ENCODE measurements at regions not wholly inside any gene's neighbourhood (a gene's known extent, or its start where the extent isn't known, plus 50 kb on each side); places are given as distances from the start of the nearest gene placed in this dataset.
A peak's percentile ranks its signal among the peaks of the same experiment; 100 is the strongest.
"Not testable (repeated sequence)": the region's sequence is repeated elsewhere in the genome, so short reads cannot be mapped to it uniquely, and the experiment has no call there.

GRCh38 chr5:28305891-28306290, 1267.5 kb upstream of the CDH9 start:
- Histone ChIP-seq H3K79me2 (ENCODE audit: control insufficient read depth, insufficient read depth, low read length) (no peaks in the 10 kb centered on the region), H3K27me3 (ENCODE audit: control insufficient read depth, insufficient read depth, low read length) (no peaks in the 10 kb centered on the region), H2AFZ (ENCODE audit: low read length) (no peak overlapping the region), H3K4me3 (replicated peaks in 1 of 4; ENCODE audit: control extremely low read depth in 1 of 4, insufficient read depth in 1 of 4, low read depth in 3 of 4, low read length in 4 of 4) (no peak overlapping the region), H3K9me3 (ENCODE audit: control insufficient read depth, insufficient read depth, low read depth, low read length) (no peaks in the 10 kb centered on the region), H3K36me3 (ENCODE audit: control insufficient read depth, insufficient read depth, low read length) (no peaks in the 10 kb centered on the region), H3K4me2 (ENCODE audit: extremely low read depth, insufficient read depth, low read length) (no peak overlapping the region), H3K4me1 (ENCODE audit: control insufficient read depth, extremely low read depth, insufficient read depth, low read length) (no peaks in the 10 kb centered on the region), H4K20me1 (ENCODE audit: control insufficient read depth, extremely low read depth, insufficient read depth, low read length) (no peaks in the 10 kb centered on the region), H3K9ac (ENCODE audit: insufficient read depth, low read length) (no peak overlapping the region), H3K27ac (ENCODE audit: insufficient read depth, low read length) (no peak overlapping the region)
- TF ChIP-seq, protein P1, sequence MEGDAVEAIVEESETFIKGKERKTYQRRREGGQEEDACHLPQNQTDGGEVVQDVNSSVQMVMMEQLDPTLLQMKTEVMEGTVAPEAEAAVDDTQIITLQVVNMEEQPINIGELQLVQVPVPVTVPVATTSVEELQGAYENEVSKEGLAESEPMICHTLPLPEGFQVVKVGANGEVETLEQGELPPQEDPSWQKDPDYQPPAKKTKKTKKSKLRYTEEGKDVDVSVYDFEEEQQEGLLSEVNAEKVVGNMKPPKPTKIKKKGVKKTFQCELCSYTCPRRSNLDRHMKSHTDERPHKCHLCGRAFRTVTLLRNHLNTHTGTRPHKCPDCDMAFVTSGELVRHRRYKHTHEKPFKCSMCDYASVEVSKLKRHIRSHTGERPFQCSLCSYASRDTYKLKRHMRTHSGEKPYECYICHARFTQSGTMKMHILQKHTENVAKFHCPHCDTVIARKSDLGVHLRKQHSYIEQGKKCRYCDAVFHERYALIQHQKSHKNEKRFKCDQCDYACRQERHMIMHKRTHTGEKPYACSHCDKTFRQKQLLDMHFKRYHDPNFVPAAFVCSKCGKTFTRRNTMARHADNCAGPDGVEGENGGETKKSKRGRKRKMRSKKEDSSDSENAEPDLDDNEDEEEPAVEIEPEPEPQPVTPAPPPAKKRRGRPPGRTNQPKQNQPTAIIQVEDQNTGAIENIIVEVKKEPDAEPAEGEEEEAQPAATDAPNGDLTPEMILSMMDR (conservative IDR thresholded peaks at IDR 0.05 in 1 of 2, IDR thresholded peaks at IDR 0.05 in 1 of 2; ENCODE audit: low read depth in 1 of 2, low read length in 2 of 2) = no peak
- TF ChIP-seq EZH2 (IDR thresholded peaks at IDR 0.05; ENCODE audit: low read length, missing control alignments) = no peak
- DNase-seq (ENCODE audit: low read depth in 2 of 2) = peak in 1 of 2 donors; percentile 0

GRCh38 chr5:28301712-28302111, 1263.3 kb upstream of the CDH9 start:
- no peaks in the 10 kb centered on the region for H3K9me3 ChIP-seq (ENCODE audit: control insufficient read depth, insufficient read depth, low read depth, low read length)
- TF ChIP-seq, protein P1 (conservative IDR thresholded peaks at IDR 0.05 in 1 of 2, IDR thresholded peaks at IDR 0.05 in 1 of 2; ENCODE audit: low read depth in 1 of 2, low read length in 2 of 2) = no peak
- H3K36me3 ChIP-seq (ENCODE audit: control insufficient read depth, insufficient read depth, low read length) = no peaks in the 10 kb centered on the region
- no peaks in the 10 kb centered on the region for H3K79me2 ChIP-seq (ENCODE audit: control insufficient read depth, insufficient read depth, low read length)
- H2AFZ ChIP-seq (ENCODE audit: low read length) = no peak overlapping the region
- H3K27ac ChIP-seq (ENCODE audit: insufficient read depth, low read length) = no peak overlapping the region
- no peaks in the 10 kb centered on the region for H3K27me3 ChIP-seq (ENCODE audit: control insufficient read depth, insufficient read depth, low read length)
- no peak overlapping the region for H3K9ac ChIP-seq (ENCODE audit: insufficient read depth, low read length)
- no peak overlapping the region for H3K4me3 ChIP-seq (replicated peaks in 1 of 4; ENCODE audit: control extremely low read depth in 1 of 4, insufficient read depth in 1 of 4, low read depth in 3 of 4, low read length in 4 of 4)
- H3K4me1 ChIP-seq (ENCODE audit: control insufficient read depth, extremely low read depth, insufficient read depth, low read length) = no peaks in the 10 kb centered on the region
- DNase-seq (ENCODE audit: low read depth in 2 of 2) = peak; percentile 42 to 77
- no peaks in the 10 kb centered on the region for H4K20me1 ChIP-seq (ENCODE audit: control insufficient read depth, extremely low read depth, insufficient read depth, low read length)
- no peak overlapping the region for H3K4me2 ChIP-seq (ENCODE audit: extremely low read depth, insufficient read depth, low read length)

DNA sequence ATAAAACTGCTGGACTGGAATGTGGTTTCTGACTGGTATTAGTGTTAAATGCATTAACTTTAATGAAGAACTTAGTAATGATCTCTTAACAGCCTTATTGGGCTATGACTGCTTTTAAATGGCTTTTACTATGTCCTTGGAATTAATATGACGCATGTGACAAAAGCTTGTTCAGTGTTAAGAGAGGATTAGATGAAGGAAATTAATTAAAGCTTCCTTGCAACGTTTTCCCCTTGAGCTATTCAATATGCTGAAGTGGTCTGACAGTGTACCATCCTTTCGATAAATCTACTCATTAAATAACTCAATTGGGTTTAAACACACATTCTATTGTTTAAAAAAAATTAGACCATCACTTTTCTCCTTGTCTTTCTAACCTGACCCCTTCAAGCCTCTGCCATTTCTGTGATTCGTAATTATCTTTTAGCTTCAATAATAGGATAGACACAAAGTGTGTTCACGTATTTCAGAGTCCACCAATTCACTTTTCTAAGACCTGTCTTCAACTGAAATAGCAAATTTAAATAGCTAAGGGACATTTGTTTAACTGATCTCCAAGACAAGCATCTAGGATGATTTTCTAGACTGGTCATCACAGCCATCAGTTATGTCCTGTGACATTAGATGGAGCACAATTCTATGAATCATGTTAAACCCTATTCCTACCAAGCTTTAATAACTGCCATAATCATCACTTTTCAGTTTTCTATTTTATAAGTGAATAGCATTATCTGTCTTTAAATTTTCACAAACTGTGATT, 1258.0 kb upstream of the CDH9 start:
- TF ChIP-seq EZH2 (IDR thresholded peaks at IDR 0.05; ENCODE audit: low read length, missing control alignments) = no peak
- TF ChIP-seq, protein P1 (conservative IDR thresholded peaks at IDR 0.05 in 1 of 2, IDR thresholded peaks at IDR 0.05 in 1 of 2; ENCODE audit: low read depth in 1 of 2, low read length in 2 of 2) = no peak
- no peak overlapping the region for H3K27ac ChIP-seq (ENCODE audit: insufficient read depth, low read length)

DNA sequence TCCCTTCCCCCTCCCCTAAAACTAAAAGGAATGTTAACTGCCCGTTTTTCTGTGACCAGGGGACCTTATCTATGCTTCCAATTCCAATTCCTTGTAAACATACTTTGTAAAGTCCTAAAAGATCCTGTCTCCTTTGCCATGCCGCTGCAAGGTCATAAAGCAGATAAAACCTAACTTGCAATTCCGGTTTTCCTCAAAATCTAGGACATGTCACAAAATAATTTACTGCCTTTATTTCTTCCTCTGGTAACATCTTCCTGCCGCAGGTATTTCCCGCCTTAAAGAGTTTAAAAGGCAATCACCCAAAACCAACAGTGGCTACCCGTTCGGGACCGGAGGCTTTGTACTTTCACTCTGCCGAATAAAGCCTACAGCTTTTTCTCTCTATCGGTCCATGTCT, 1248.6 kb upstream of the CDH9 start:
- not testable (repeated sequence) for H3K4me2 ChIP-seq (ENCODE audit: extremely low read depth, insufficient read depth, low read length); H3K4me1 ChIP-seq (ENCODE audit: control insufficient read depth, extremely low read depth, insufficient read depth, low read length)

More for the DNA sequence above, 1258.0 kb upstream of the CDH9 start:
- H3K9ac ChIP-seq (ENCODE audit: insufficient read depth, low read length) = no peak overlapping the region
- no peak overlapping the region for H3K4me3 ChIP-seq (replicated peaks in 1 of 4; ENCODE audit: control extremely low read depth in 1 of 4, insufficient read depth in 1 of 4, low read depth in 3 of 4, low read length in 4 of 4)
- no peak overlapping the region for H3K4me2 ChIP-seq (ENCODE audit: extremely low read depth, insufficient read depth, low read length)
- no peak for DNase-seq (ENCODE audit: low read depth in 2 of 2)
- H2AFZ ChIP-seq (ENCODE audit: low read length) = no peak overlapping the region
- no peaks in the 10 kb centered on the region for H3K79me2 ChIP-seq (ENCODE audit: control insufficient read depth, insufficient read depth, low read length)
- H3K9me3 ChIP-seq (ENCODE audit: control insufficient read depth, insufficient read depth, low read depth, low read length) = no peaks in the 10 kb centered on the region
- H4K20me1 ChIP-seq (ENCODE audit: control insufficient read depth, extremely low read depth, insufficient read depth, low read length) = no peaks in the 10 kb centered on the region
- H3K36me3 ChIP-seq (ENCODE audit: control insufficient read depth, insufficient read depth, low read length) = no peaks in the 10 kb centered on the region
- H3K4me1 ChIP-seq (ENCODE audit: control insufficient read depth, extremely low read depth, insufficient read depth, low read length) = no peaks in the 10 kb centered on the region
- no peaks in the 10 kb centered on the region for H3K27me3 ChIP-seq (ENCODE audit: control insufficient read depth, insufficient read depth, low read length)

More for the DNA sequence above, 1248.6 kb upstream of the CDH9 start:
- H3K27ac ChIP-seq (ENCODE audit: insufficient read depth, low read length); H3K27me3 ChIP-seq (ENCODE audit: control insufficient read depth, insufficient read depth, low read length); H2AFZ ChIP-seq (ENCODE audit: low read length); H4K20me1 ChIP-seq (ENCODE audit: control insufficient read depth, extremely low read depth, insufficient read depth, low read length); H3K36me3 ChIP-seq (ENCODE audit: control insufficient read depth, insufficient read depth, low read length); H3K79me2 ChIP-seq (ENCODE audit: control insufficient read depth, insufficient read depth, low read length); H3K9me3 ChIP-seq (ENCODE audit: control insufficient read depth, insufficient read depth, low read depth, low read length); H3K9ac ChIP-seq (ENCODE audit: insufficient read depth, low read length); DNase-seq (ENCODE audit: low read depth in 2 of 2); H3K4me3 ChIP-seq (replicated peaks in 1 of 4; ENCODE audit: control extremely low read depth in 1 of 4, insufficient read depth in 1 of 4, low read depth in 3 of 4, low read length in 4 of 4): not testable (repeated sequence)

All from fibroblast of lung (primary cell).